HL-60 (cell line): ENCODE measurements at regions not wholly inside any gene's neighbourhood (a gene's known extent, or its start where the extent isn't known, plus 50 kb on each side); places are given as distances from the start of the nearest gene placed in this dataset.

Experiments used
- POLR2AphosphoS5 ChIP-seq: IDR thresholded peaks from 2 replicates; pipeline ENCODE4 v1.6.1; 2012; ENCODE audit warnings: low read depth
- TF ChIP-seq, protein P1 (sequence below): IDR thresholded peaks from one replicate; pipeline ENCODE4 v1.5.1; 2011; ENCODE audit warnings: low read length, control low read depth, inconsistent platforms; ENCODE audit not compliant: insufficient read depth

DNA sequence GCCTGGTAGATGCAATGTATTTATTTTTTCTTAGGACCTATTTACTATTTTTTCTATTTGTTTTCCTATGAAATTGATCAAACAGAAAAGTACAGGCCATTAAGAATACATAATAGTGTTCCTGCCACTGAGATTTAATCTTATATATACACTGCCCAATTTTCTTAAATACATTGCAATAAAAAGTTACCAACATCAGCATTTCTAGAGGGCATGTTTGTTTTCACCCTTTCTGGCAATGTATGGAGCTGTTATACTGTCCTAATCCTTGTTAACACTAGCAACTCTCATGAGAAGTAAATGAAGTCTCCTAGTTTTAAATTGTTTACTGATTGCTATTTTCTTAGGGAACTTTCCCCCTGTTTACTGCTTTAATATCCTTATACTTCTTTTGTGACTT, 359.1 kb upstream of the SEMA3A start:
- TF ChIP-seq POLR2AphosphoS5: no peak
- TF ChIP-seq, protein P1, sequence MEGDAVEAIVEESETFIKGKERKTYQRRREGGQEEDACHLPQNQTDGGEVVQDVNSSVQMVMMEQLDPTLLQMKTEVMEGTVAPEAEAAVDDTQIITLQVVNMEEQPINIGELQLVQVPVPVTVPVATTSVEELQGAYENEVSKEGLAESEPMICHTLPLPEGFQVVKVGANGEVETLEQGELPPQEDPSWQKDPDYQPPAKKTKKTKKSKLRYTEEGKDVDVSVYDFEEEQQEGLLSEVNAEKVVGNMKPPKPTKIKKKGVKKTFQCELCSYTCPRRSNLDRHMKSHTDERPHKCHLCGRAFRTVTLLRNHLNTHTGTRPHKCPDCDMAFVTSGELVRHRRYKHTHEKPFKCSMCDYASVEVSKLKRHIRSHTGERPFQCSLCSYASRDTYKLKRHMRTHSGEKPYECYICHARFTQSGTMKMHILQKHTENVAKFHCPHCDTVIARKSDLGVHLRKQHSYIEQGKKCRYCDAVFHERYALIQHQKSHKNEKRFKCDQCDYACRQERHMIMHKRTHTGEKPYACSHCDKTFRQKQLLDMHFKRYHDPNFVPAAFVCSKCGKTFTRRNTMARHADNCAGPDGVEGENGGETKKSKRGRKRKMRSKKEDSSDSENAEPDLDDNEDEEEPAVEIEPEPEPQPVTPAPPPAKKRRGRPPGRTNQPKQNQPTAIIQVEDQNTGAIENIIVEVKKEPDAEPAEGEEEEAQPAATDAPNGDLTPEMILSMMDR: no peak
